ENCODE measurements at regions not wholly inside any gene's neighbourhood (a gene's known extent, or its start where the extent isn't known, plus 50 kb on each side); places are given as distances from the start of the nearest gene placed in this dataset.
"Not testable (repeated sequence)": the region's sequence is repeated elsewhere in the genome, so short reads cannot be mapped to it uniquely, and the experiment has no call there.

DNA sequence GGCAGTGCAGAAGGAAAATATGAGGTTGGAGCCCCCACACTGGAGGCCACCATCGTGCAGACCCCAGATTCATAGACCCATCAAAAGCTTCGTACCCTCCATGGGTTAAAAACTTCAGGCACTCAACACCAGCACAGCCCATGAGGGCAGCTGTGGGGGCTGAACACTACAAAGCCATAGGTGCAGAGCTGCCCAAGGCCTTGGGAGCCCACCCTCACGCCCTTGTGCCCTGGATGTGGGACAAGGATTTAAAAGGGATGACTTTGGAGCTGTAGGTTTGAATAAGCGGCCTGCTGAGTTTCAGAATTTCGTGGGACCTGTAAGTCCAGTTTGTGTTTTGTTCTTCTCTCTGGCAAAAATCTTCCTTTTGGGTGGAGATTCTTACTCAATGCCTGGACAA is 747.6 kb downstream of the SPATA31A6 start:
- not testable (repeated sequence) for TF ChIP-seq POLR2AphosphoS5 (IDR thresholded peaks at IDR 0.05); POLR2A (IDR thresholded peaks at IDR 0.05; ENCODE audit: low read depth)
- TF ChIP-seq, protein P1, sequence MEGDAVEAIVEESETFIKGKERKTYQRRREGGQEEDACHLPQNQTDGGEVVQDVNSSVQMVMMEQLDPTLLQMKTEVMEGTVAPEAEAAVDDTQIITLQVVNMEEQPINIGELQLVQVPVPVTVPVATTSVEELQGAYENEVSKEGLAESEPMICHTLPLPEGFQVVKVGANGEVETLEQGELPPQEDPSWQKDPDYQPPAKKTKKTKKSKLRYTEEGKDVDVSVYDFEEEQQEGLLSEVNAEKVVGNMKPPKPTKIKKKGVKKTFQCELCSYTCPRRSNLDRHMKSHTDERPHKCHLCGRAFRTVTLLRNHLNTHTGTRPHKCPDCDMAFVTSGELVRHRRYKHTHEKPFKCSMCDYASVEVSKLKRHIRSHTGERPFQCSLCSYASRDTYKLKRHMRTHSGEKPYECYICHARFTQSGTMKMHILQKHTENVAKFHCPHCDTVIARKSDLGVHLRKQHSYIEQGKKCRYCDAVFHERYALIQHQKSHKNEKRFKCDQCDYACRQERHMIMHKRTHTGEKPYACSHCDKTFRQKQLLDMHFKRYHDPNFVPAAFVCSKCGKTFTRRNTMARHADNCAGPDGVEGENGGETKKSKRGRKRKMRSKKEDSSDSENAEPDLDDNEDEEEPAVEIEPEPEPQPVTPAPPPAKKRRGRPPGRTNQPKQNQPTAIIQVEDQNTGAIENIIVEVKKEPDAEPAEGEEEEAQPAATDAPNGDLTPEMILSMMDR (IDR thresholded peaks at IDR 0.05), result not testable (repeated sequence)

All from esophagus muscularis mucosa (tissue), 3 donors.